Hematopoietic multipotent progenitor cell treated with erythropoietin and hydrocortisone succinate and interleukin-3 and kit ligand, for 6 days (in vitro differentiated cells): ENCODE measurements at regions not wholly inside any gene's neighbourhood (a gene's known extent, or its start where the extent isn't known, plus 50 kb on each side); places are given as distances from the start of the nearest gene placed in this dataset.
"Not testable (repeated sequence)": the region's sequence is repeated elsewhere in the genome, so short reads cannot be mapped to it uniquely, and the experiment has no call there.

Experiments
- DNase-seq: peaks from one replicate; pipeline ENCODE4 v3.0.0-alpha.2; 2015

GRCh38 chr5:148880197-148880596, 53.8 kb downstream of the ADRB2 start:
- DNase-seq, result no peak

DNA sequence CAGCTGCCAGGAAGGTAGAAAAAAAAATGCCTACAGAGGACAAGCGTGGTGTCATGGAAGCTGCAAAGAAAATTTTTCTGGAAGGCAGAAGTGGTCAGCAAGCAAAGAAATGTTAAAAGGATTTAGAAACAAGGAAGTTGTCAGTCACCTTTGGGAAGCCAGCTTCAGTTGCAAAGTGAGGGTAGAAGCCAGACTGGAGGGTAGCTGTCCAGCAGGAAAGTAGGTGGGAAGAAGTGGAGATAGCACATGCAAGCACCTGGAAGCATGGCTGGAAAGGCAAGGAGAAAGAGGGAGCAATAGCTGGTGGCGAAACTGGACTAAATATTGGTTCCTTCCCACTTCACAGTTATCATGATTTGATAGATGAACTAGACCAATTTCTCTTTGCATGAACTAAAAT, 54.3 kb downstream of the ADRB2 start:
- no peak for DNase-seq

DNA sequence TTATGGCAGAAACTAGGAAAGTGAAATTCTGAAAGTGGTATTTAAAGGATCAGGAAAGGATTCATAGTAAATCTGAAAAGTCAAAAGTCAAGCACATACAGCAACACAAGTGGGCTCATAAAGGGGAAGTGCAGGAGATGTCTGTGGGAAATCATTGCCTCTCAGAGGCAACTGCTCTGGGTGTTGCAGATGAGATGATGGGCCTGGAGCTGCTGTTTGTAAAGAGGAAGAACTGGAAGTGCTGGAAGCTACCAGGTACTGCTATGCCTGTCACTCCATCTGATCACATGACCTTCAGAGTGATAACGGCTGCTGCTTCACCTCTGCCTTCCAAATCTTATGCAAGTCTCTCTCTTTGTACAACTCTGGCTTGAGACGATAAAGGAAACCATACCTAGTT, 55.9 kb downstream of the ADRB2 start:
- peak; percentile 57 for DNase-seq

DNA sequence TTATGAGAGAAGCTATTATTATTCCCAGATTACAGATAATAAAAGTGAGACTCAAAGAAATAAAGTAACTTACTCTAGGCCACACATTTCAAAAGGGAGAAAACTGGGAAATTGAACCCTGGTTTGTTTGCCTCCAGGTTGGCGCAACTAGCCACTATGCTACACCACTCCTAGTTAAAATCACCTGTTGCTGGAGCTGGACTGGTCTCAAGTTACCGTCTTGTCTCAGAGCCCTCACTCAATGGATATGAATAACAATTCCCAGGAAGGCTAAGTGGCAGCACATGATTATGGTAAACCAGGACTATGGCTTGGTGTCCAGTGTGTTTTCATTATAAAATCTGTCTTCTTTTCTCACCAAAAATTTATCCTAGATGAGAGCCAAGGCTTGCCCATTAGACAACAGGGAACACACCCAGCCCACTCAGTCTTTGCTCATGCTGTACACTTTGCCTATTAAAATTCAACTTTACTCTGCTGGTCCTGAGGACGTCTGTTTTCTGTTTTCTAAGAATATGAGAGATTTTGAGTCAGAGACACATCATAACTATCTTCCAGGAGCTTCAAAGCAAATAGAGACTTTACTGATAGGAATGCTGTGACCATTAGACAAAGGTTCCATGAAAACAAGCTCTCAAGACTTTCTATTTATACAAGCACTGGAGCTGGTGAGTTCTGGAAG, 58.1 kb downstream of the ADRB2 start:
- DNase-seq, result no peak

GRCh38 chr5:148887123-148887881, 60.9 kb downstream of the ADRB2 start:
- DNase-seq, result no peak

GRCh38 chr5:148889936-148890335, 63.5 kb downstream of the ADRB2 start:
- not testable (repeated sequence) for DNase-seq

DNA sequence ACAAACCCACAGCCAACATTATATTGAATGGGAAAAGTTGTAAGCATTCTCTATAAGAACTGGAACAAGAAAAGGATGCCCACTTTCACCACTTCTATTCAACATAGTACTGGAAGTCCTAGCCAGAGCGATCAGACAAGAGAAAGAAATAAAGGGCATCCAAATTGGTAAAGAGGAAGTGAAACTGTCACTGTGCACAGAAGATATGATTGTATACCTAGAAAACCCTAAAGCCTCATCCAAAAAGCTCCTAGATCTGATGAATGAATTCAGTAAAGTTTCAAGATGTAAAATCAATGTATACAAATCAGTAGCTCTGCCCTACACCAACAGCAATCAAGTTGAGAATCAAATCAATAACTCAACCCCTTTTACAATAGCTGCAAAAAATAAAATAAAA, 69.0 kb downstream of the ADRB2 start:
- DNase-seq, result not testable (repeated sequence)

- DNase-seq, result no peak
Observed at GRCh38 chr5:148897842-148898241, 71.4 kb downstream of the ADRB2 start.

GRCh38 chr5:148898413-148899075, 72.1 kb downstream of the ADRB2 start:
- no peak for DNase-seq

GRCh38 chr5:148899993-148900392, 73.6 kb downstream of the ADRB2 start:
- no peak for DNase-seq

DNA sequence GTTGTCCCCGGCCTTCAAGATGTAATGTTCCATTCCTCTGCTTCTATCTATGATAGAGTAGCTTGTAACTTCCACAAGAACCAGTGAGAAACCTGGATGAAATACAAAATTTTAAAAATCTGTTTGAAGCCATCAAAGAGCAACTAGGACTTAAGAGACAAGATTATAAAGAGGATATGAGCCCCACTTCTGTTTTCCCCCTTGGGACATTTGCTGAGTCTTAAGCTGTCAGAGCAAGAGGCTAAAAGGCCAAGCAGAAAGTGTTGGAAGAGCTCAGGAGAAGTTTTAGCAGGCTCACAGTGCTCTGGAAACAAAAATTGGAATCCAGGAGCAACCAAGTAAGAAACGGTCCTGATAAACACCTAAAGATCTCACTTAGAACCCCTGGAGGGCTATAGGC, 76.1 kb downstream of the ADRB2 start:
- no peak for DNase-seq

GRCh38 chr5:148903587-148903986, 77.2 kb downstream of the ADRB2 start:
- DNase-seq, result no peak

DNA sequence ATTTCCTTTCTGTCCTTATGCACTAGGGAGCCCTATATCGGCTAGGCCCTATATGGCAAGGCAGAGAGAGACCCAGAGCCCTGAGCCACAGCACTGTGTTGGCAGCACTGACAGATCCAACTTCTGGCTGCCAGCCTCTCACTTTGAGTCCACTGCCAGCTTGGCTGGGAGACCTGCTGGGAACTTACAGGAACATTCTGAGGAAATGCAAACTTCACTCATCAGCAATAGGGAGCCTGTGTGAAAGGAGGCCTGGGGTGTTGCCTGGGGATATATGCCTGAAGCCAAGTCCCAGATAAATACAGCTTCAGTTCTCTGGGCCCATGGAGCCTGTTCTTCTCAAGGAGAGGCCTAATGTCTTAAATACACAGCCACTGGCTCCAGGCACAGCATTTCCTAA, 78.0 kb downstream of the ADRB2 start:
- DNase-seq, result no peak

DNA sequence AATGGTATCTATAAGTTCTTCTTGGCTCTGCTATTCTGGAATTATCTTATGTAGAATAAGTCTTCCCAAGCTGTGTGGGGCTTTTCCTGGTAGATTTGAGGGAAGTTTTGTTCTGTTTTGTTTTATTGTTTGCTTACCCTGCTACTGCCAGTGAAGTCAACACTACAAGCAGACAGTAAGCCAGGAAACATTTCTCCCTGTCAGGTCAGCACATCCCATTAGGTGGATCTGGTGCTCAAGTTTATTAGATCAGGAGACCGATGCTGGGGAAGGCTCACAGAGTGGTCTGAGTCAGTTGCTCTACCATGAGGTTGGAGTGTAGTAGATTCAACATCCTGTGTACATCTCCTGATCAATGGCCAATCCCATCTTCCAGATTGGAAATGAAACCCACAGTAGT, 79.1 kb downstream of the ADRB2 start:
- no peak for DNase-seq

DNA sequence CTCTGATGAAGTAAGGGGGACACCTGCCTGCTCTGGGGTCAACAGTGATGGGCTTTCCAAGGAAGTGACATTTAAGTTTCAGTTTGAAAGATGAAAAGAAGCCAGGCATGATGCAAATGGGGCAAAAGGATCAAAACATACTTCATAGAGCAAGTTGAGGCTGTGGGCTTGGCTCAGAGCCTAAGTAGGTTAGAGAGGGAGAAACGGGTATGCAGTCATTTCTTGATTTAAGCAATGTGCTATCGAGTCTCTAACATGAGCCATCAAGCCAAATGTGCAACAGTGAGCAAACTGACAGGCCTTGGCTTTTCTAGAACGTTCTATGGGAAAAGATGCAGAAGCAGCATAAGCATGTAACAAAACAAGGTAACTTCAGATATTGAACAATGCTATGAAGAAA, 80.6 kb downstream of the ADRB2 start:
- no peak for DNase-seq

DNA sequence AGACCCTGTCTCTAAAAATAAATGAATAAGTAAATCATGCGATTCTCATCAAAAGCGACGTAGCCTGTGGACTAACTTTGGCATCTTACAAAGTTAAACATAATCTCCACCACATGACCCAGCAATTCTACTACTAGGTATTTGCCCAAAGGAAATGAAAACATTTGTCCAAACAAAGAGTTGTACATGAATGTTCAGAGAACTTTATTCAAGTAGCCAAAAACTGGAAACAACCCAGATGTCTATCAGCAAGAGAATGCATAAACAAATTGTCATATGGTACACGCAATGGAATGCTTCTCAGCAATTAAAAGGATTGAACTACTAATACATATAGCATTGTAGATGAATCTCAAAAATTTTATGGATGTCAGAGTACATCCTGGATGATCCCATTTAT, 82.6 kb downstream of the ADRB2 start:
- DNase-seq, result no peak

DNA sequence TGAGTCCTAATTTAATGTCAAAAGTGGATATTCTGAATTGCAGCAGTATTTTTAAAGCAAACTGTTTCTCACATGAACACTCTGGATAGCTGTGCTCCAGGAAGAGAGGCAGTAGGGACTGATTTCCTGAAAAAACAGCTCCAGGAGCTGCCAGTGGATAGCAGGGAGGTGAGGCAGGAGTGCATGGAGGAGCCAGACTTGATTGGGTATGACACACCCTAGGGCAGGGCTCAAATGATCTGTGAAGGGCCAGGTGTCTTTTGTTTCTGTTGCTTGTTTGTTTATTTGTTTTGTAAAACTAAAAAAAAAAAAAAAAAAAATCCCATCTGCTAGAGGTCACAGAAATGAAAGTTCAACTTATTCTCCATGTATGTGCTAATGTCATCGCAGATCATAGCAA, 83.4 kb downstream of the ADRB2 start:
- no peak for DNase-seq

GRCh38 chr5:148910216-148910615, 83.8 kb downstream of the ADRB2 start:
- no peak for DNase-seq

- peak; percentile 12 for DNase-seq
Observed at GRCh38 chr5:148910686-148911361, 84.4 kb downstream of the ADRB2 start.

GRCh38 chr5:148911386-148911785, 85.0 kb downstream of the ADRB2 start:
- DNase-seq, result no peak

DNA sequence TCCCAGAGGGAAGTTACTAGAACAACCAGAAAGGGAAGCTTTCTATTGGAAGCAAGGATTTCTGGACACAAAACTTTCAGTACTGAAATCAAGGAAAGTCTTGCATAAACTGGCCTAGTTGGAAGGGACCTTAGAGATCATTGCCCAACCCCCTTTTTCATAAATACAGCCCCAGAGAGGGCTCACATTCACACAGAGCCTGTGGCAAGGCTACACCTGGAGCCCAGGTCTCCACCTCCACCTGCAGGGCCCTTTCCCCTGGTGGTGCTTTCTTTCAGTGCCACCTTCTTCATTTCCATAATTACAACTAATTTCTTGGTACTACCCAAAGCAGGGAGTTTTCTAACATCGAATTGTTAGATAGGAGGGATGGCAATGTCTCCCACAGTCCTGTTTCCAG, 85.7 kb downstream of the ADRB2 start:
- no peak for DNase-seq

GRCh38 chr5:148912714-148913398, 86.4 kb downstream of the ADRB2 start:
- DNase-seq, result no peak

DNA sequence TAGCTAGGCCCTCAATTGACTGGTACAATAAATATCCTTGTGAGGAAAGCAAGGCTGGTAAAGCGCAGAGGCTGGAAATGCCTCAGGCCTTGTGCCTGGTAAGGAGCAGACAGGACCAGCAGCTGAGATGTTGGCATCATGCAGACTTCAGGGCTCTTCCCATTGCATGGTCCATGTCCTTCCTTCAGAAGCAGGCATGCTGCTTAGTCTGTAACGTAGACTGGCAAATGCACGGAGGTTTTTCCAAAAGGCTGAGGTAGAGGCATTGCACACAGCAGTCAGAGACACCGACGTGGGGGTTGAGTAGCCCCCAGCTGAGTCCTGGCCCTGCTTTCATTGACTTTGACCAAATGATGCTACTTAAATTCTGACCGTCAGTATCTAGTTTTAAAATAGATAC, 87.1 kb downstream of the ADRB2 start:
- no peak for DNase-seq
